Prostate gland (tissue), 2 donors: ENCODE measurements at regions not wholly inside any gene's neighbourhood (a gene's known extent, or its start where the extent isn't known, plus 50 kb on each side); places are given as distances from the start of the nearest gene placed in this dataset.

Experiments
- POLR2AphosphoS5 ChIP-seq: sonication (generic); formaldehyde crosslinking; IDR thresholded peaks from one replicate; pipeline ENCODE4 v1.6.1; 2017; ENCODE audit warnings: antibody characterized with exemption
- TF ChIP-seq, protein P1 (sequence below), 4 experiments: fragments of 200-600 bp in 2 of 4; fragments of 450-650 bp in 2 of 4; sonication (generic) in 2 of 4; IDR thresholded peaks; 1 replicate in 3 of 4; 2 replicates in 1 of 4; pipeline ENCODE4 v1.5.1; 2016 to 2019; ENCODE audit warnings: antibody characterized with exemption in 4 of 4, mild to moderate bottlenecking in 2 of 4, moderate library complexity in 2 of 4

DNA sequence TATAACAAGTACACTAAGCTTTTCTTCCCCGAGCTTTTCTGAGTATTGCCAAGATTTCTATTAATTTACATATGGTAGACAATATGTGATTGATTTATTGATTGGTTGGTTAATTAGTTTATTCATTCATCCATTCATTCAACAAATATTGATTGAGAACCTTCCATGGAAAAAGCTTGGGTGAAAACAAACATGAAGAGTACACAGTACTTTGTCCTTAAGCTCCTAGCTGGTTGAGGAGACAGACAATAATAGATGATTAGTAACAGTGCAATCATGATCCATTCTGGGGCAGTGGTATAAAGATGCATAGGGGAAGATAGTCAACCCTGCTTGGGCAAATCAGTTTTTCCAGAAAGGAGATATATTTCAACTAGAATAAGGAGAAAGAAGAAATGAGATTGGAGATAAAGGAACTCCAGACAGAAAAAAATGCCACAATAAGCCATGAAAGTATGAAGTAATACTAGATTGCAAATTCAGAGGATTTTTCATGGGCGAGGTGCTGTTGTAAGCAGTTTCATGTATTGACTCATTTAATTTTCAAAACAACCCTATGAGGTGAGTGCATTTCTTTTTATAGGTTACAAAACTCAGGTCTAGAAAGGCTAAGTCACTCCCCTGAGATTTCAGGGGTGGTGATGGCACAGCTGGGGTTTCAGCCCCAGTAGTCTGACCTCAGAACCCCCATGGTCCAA, 129.5 kb downstream of the RND3 start:
- TF ChIP-seq, protein P1, sequence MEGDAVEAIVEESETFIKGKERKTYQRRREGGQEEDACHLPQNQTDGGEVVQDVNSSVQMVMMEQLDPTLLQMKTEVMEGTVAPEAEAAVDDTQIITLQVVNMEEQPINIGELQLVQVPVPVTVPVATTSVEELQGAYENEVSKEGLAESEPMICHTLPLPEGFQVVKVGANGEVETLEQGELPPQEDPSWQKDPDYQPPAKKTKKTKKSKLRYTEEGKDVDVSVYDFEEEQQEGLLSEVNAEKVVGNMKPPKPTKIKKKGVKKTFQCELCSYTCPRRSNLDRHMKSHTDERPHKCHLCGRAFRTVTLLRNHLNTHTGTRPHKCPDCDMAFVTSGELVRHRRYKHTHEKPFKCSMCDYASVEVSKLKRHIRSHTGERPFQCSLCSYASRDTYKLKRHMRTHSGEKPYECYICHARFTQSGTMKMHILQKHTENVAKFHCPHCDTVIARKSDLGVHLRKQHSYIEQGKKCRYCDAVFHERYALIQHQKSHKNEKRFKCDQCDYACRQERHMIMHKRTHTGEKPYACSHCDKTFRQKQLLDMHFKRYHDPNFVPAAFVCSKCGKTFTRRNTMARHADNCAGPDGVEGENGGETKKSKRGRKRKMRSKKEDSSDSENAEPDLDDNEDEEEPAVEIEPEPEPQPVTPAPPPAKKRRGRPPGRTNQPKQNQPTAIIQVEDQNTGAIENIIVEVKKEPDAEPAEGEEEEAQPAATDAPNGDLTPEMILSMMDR (IDR thresholded peaks at IDR 0.05), result no peak
- TF ChIP-seq POLR2AphosphoS5, result no peak
